Neuron (in vitro differentiated cells): ENCODE measurements at regions not wholly inside any gene's neighbourhood (a gene's known extent, or its start where the extent isn't known, plus 50 kb on each side); places are given as distances from the start of the nearest gene placed in this dataset.

ENCODE experiments used
- H2AFZ ChIP-seq: one replicate; pipeline ENCODE4 v1.6.1; 2013; ENCODE audit warnings: low read depth, mild to moderate bottlenecking, inconsistent platforms, low read length, moderate library complexity
- H3K27me3 ChIP-seq: one replicate; pipeline ENCODE4 v1.6.1; 2013; ENCODE audit warnings: low read length; ENCODE audit not compliant: insufficient read depth
- H3K36me3 ChIP-seq: one replicate; pipeline ENCODE4 v1.6.1; 2013; ENCODE audit warnings: low read length; ENCODE audit not compliant: insufficient read depth
- H3K4me1 ChIP-seq: one replicate; pipeline ENCODE4 v1.6.1; 2013; ENCODE audit warnings: low read length; ENCODE audit not compliant: insufficient read depth
- H3K4me3 ChIP-seq: 2 replicates; pipeline ENCODE4 v1.5.1; 2013; ENCODE audit warnings: mild to moderate bottlenecking, low read length, moderate library complexity
- H3K9me3 ChIP-seq: one replicate; pipeline ENCODE4 v1.6.1; 2013; ENCODE audit warnings: low read length

DNA sequence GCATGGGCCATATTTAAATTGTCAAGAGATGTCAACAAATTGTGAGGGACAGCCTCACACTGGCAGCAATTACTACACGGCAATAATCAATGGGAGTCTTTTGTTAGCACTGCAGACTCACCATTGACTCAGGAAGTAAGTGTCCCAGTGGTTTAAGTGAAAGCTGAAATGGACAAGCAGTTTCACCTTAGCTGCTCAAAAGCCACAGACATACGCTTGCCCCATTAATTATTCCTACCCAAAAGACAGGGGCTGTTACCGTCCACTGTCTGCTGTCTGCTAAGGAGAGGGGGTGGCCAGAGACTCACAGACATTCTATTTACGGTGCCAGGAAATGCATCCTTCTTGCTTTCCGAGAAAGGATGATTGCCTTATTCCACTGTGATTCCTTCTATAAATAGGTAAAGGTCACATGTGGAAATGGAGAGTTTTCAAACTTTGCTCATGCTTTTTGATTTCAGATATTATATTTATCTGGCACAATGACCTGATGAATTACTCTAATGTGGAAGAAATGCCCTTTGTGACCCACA lies 309.7 kb upstream of the NFE2L3 start:
- Histone ChIP-seq H3K36me3 (no peaks in the 10 kb centered on the region), H3K9me3 (no peaks in the 10 kb centered on the region), H2AFZ (no peak overlapping the region), H3K4me1 (peaks cover 12% of the 10 kb centered on the region), H3K4me3 (no peak overlapping the region), H3K27me3 (no peaks in the 10 kb centered on the region)

- Histone ChIP-seq H2AFZ (no peak overlapping the region), H3K9me3 (no peaks in the 10 kb centered on the region), H3K36me3 (no peaks in the 10 kb centered on the region), H3K27me3 (no peaks in the 10 kb centered on the region), H3K4me3 (no peak overlapping the region), H3K4me1 (peaks cover 18% of the 10 kb centered on the region)
Measured at GRCh38 chr7:25843467-25843866, 308.5 kb upstream of the NFE2L3 start.

- Histone ChIP-seq H3K36me3 (no peaks in the 10 kb centered on the region), H3K27me3 (no peaks in the 10 kb centered on the region), H2AFZ (no peak overlapping the region), H3K4me3 (no peak overlapping the region), H3K4me1 (peaks cover 20% of the 10 kb centered on the region), H3K9me3 (no peaks in the 10 kb centered on the region)
Measured at GRCh38 chr7:25844102-25844870, 307.7 kb upstream of the NFE2L3 start.

- Histone ChIP-seq H3K9me3 (no peaks in the 10 kb centered on the region), H3K36me3 (no peaks in the 10 kb centered on the region), H3K4me3 (no peak overlapping the region), H2AFZ (no peak overlapping the region), H3K4me1 (peaks cover 32% of the 10 kb centered on the region), H3K27me3 (no peaks in the 10 kb centered on the region)
Measured at GRCh38 chr7:25845464-25845863, 306.5 kb upstream of the NFE2L3 start.

DNA sequence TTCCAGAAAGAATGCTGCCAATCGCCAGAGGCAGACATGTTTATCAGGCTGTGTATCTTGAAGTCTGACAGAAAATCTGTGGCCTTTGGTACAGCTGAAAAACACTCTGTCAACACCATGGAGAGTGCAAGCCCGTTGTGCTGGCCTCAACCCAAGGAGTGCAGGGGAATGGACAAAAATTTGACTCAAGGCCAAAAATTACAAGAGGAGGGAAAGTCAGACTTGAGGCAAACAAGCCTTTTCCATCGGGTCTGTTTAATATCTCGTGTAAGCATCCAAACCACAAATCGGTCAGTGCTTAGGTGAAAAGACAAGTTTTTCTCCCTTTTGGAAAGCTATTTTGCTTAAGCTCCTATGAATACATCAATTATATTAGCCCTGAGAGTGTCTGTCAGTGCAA lies 305.3 kb upstream of the NFE2L3 start:
- H2AFZ ChIP-seq: no peak overlapping the region
- no peaks in the 10 kb centered on the region for H3K27me3 ChIP-seq
- no peaks in the 10 kb centered on the region for H3K9me3 ChIP-seq
- no peak overlapping the region for H3K4me3 ChIP-seq
- H3K36me3 ChIP-seq: no peaks in the 10 kb centered on the region
- peaks cover 37% of the 10 kb centered on the region for H3K4me1 ChIP-seq

GRCh38 chr7:25847336-25848070 lies 304.5 kb upstream of the NFE2L3 start:
- Histone ChIP-seq H3K9me3 (no peaks in the 10 kb centered on the region), H2AFZ (no peak overlapping the region), H3K4me1 (peaks cover 34% of the 10 kb centered on the region), H3K36me3 (no peaks in the 10 kb centered on the region), H3K4me3 (no peak overlapping the region), H3K27me3 (no peaks in the 10 kb centered on the region)

- H3K36me3 ChIP-seq: no peaks in the 10 kb centered on the region
- no peaks in the 10 kb centered on the region for H3K9me3 ChIP-seq
- H3K27me3 ChIP-seq: no peaks in the 10 kb centered on the region
- peaks cover 41% of the 10 kb centered on the region for H3K4me1 ChIP-seq
- H2AFZ ChIP-seq: peak overlapping the region; percentile 11
- H3K4me3 ChIP-seq: no peak overlapping the region
Measured at GRCh38 chr7:25849500-25850184, 302.4 kb upstream of the NFE2L3 start.

- Histone ChIP-seq H3K36me3 (no peaks in the 10 kb centered on the region), H3K9me3 (no peaks in the 10 kb centered on the region), H2AFZ (no peak overlapping the region), H3K4me1 (peaks cover 41% of the 10 kb centered on the region), H3K4me3 (no peak overlapping the region), H3K27me3 (no peaks in the 10 kb centered on the region)
Measured at GRCh38 chr7:25850216-25850615, 301.8 kb upstream of the NFE2L3 start.

DNA sequence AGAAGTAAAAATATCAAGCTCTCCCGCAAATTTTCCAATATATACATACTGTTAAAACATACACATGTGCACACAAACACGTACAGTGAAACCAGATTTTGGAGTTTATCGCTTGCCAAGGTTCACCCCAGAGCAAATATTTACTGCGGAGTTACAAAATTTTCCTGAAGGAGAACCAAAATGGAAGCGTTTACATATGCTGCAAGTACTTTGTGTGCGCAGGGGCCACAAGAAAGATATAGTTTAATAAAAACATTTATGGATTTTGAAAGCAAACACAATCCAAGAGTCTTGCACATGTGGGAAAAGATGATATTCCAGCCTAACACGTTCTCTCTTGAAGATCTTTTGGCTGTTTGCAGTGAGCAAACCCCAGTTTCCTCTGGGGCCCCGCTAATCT lies 301.3 kb upstream of the NFE2L3 start:
- Histone ChIP-seq H3K4me3 (no peak overlapping the region), H3K36me3 (no peaks in the 10 kb centered on the region), H3K27me3 (no peaks in the 10 kb centered on the region), H3K4me1 (peaks cover 45% of the 10 kb centered on the region), H3K9me3 (no peaks in the 10 kb centered on the region), H2AFZ (no peak overlapping the region)

GRCh38 chr7:25851332-25852210 lies 300.4 kb upstream of the NFE2L3 start:
- Histone ChIP-seq H3K9me3 (no peaks in the 10 kb centered on the region), H3K36me3 (no peaks in the 10 kb centered on the region), H3K4me1 (peaks cover 53% of the 10 kb centered on the region), H3K27me3 (no peaks in the 10 kb centered on the region), H3K4me3 (no peak overlapping the region), H2AFZ (peak overlapping the region; percentile 16)

DNA sequence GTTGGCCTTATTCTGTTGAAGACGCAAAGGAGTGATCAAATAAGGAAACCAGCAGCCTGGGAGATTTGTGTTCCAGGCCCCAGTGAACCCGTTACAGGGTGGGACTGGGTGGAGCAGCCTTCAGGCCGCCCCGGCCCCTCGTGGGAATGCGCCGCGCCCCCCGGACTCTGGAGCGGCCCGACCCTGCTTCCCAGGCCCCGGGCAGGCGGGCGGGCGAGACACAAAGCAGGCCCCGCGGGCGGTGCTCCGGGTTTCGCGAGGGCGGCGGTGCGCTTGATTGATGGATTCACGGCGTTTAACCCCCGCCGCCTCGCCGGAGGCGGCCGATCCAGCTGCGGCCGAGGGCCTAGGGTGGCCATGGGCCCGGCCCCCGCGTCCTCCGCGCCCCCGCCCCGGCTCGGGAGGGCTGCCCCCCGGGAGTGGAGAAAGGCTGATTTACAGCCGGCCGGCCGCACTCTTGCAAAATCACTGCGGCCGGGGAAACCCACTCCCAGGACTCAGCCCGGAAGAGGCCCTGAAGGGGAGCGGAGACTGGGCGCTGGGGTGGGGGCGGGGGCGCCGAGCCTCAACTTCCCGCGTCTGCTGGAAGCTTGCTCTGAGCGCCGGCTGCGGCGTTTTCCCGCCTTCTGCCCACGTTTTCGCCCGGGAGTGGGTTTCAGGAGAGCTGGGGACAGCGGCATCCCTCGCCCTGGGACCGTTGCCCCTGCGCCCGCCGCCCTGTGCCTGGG lies 299.6 kb upstream of the NFE2L3 start:
- H3K4me1 ChIP-seq: peaks cover 46% of the 10 kb centered on the region
- no peak overlapping the region for H2AFZ ChIP-seq
- no peak overlapping the region for H3K4me3 ChIP-seq
- no peaks in the 10 kb centered on the region for H3K9me3 ChIP-seq
- H3K27me3 ChIP-seq: no peaks in the 10 kb centered on the region
- no peaks in the 10 kb centered on the region for H3K36me3 ChIP-seq

DNA sequence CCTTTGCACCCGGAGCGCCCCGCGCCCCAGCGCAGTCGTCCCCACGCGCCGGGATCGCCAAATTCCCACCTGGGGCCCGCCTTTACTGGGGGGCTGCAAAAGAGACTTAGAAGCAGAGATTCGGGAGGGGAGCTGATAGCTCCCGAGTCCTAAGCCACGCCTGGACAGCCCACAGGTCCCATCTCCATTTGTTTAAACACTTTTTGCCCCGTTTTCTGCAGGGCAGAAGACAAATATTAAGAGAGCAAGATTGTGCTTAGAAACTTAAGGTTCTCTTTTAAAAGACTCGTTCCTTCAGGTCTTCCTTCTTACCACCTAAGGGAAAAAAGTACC lies 299.1 kb upstream of the NFE2L3 start:
- Histone ChIP-seq H3K9me3 (no peaks in the 10 kb centered on the region), H2AFZ (no peak overlapping the region), H3K4me3 (no peak overlapping the region), H3K4me1 (peaks cover 45% of the 10 kb centered on the region), H3K27me3 (peaks cover 4% of the 10 kb centered on the region), H3K36me3 (no peaks in the 10 kb centered on the region)
